Esophagus squamous epithelium (tissue), 4 donors: ENCODE measurements at regions not wholly inside any gene's neighbourhood (a gene's known extent, or its start where the extent isn't known, plus 50 kb on each side); places are given as distances from the start of the nearest gene placed in this dataset.

ENCODE experiments used
- POLR2A ChIP-seq, 4 donors: fragments of 450-650 bp; IDR thresholded peaks; one replicate each; pipeline ENCODE4 v1.6.1; 2017; ENCODE audit warnings: antibody characterized with exemption in 4 of 4, mild to moderate bottlenecking in 4 of 4, moderate library complexity in 3 of 4
- TF ChIP-seq, protein P1 (sequence below), 6 experiments: fragments of 450-650 bp in 4 of 6; fragments of 200-600 bp in 2 of 6; sonication (generic) in 2 of 6; IDR thresholded peaks; one replicate each; pipeline ENCODE4 v1.5.1; 2016 to 2019; ENCODE audit warnings: antibody characterized with exemption in 6 of 6, mild to moderate bottlenecking in 4 of 6, moderate library complexity in 4 of 6

DNA sequence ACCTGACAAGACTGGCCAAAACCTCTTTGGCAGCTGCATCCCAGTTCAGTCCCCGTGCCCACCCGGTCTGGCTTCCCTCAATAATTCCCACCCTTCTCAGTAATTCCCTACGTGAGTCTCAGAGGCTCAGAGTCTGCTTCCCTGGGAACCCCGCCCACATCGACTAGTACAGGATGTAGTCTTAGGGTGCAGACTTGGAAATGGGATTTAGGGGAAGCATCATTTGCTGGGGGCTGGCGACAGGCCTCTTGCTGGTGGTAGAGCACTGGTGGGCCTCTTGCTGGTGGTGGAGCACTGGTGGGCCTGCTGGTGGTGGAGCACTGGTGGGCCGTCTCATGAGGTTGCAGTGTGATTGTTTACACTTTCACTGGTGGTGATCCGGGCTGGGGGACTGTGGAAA lies 199.5 kb upstream of the B3GAT1 start:
- TF ChIP-seq, protein P1, sequence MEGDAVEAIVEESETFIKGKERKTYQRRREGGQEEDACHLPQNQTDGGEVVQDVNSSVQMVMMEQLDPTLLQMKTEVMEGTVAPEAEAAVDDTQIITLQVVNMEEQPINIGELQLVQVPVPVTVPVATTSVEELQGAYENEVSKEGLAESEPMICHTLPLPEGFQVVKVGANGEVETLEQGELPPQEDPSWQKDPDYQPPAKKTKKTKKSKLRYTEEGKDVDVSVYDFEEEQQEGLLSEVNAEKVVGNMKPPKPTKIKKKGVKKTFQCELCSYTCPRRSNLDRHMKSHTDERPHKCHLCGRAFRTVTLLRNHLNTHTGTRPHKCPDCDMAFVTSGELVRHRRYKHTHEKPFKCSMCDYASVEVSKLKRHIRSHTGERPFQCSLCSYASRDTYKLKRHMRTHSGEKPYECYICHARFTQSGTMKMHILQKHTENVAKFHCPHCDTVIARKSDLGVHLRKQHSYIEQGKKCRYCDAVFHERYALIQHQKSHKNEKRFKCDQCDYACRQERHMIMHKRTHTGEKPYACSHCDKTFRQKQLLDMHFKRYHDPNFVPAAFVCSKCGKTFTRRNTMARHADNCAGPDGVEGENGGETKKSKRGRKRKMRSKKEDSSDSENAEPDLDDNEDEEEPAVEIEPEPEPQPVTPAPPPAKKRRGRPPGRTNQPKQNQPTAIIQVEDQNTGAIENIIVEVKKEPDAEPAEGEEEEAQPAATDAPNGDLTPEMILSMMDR (IDR thresholded peaks at IDR 0.05) = no peak
- TF ChIP-seq POLR2A (IDR thresholded peaks at IDR 0.05) = no peak
